NCI-H510A treated with DMSO at 0.1 percent for 48 hours (cell line): ENCODE measurements at regions not wholly inside any gene's neighbourhood (a gene's known extent, or its start where the extent isn't known, plus 50 kb on each side); places are given as distances from the start of the nearest gene placed in this dataset.

ENCODE experiments used
- DNase-seq: peaks from one replicate; lab custom pipeline; 2025; lab: John Stamatoyannopoulos, UW

DNA sequence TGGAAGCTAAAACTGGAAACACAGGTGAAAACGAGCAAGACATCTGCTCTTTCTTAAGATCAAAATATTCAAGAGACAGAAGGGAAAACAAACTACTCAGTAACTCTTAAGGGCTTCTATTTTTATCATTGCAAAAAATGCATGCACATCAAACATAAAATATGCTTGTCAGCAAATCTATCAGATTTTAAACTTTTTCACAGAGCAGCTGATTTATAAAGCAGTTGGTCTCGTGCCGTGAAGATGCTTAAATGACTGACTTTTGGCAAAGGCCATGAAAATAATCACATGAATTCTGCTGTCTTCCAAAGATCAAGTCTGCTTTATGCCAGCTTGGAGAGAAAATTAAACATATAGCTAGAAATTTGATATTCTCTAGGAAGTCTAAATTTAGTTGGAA lies 482.1 kb upstream of the HS3ST1 start:
- DNase-seq = no peak

GRCh38 chr4:11908712-11909111 lies 480.0 kb upstream of the HS3ST1 start:
- DNase-seq = no peak

- DNase-seq = no peak
Observed at GRCh38 chr4:11908205-11908604, 479.5 kb upstream of the HS3ST1 start.

GRCh38 chr4:11904846-11905739 lies 476.4 kb upstream of the HS3ST1 start:
- DNase-seq = no peak

DNA sequence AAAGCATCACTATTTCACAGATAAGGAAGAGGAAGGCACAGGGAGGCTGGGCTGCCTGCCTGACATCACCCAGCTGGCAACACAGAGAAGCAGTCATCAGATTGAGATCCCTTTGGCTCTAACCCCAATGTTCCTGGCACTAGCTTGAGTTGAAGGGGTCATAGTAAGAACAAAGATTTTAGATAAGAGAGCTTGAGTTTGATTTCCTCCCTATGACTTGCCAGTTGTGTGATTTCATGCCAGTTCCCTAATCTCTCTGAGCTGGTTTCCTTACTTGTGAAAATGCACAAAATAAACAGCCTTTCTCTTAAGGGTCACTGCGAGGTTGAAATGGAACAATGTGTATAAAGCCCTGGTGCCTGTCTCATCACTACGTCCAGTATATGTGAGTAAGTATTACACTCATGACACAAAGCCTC lies 475.4 kb upstream of the HS3ST1 start:
- DNase-seq = no peak

DNA sequence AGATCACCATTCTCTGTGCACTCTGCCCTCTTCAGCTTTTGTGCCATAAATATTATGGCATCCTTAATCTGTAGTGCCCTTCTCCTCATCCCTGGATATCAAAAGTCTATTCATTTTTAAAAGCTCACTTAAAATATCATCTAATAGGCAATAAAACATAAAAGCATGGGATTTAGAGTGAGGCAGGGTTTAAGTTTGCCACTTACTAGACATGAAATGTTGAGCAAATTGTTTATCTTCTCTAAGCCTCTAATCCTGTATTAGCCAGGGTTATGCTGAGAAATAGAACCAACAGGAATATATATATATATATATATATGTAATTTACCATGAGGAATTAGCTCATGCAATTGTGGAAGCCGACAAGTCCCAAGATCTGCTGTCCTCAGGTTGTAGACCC lies 472.4 kb upstream of the HS3ST1 start:
- no peak for DNase-seq

DNA sequence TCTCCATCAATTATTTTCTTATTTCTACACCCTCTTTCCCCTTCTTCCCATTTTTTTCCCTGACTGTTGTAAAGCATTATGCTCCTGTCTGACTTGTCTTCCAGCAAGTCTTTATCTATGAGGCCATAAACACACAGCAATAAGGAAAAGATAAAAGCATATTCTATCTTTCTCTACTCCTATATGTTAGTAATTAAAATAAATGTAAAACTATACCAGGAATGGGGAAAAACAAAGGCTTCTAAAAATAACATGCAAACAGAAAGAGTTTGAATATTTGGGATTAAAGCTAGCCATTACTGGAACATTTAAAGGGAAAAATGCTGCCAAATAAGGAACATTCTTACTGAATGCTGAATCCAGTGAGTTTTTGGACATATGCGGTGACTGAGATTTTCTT lies 471.7 kb upstream of the HS3ST1 start:
- DNase-seq = no peak

DNA sequence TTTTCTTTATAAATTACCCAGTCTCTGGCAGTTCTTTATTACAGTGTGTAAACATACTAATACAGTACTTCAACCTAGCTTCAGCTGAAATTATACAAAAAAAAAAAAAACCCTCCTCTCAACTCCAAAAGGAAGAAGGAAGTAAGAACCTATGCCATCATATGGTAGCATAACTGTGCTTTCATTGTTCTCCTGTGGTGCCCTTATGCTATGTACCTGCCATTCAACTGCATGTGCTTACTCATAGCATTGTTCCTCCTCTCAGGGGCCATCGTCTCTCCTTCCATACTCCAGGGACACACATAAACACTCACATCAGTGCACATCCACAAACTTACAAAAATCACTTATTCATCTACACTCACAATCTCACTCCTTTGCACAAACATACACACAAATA lies 470.1 kb upstream of the HS3ST1 start:
- no peak for DNase-seq

GRCh38 chr4:11895766-11896165 lies 467.1 kb upstream of the HS3ST1 start:
- DNase-seq = no peak

GRCh38 chr4:11894977-11895376 lies 466.3 kb upstream of the HS3ST1 start:
- DNase-seq = no peak

DNA sequence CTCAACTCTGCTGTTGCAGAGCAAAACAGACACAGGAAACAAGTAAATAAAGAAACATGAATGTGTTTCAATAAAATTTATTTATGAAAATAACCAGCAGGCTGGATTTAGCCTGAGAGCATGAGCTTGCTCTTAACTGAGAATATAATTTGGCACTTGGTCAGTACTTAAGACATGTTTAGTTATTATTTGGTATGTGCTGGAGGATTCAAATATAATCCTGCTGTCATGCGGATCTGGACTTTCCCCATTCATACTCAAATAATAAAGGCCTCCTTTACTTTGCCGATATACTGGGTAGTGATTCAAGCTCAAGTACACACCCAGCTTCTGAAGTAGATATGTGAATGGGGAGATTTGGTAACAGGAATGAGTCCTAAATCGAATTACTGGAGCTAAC lies 465.5 kb upstream of the HS3ST1 start:
- DNase-seq = no peak

GRCh38 chr4:11889099-11889498 lies 460.4 kb upstream of the HS3ST1 start:
- DNase-seq = no peak

DNA sequence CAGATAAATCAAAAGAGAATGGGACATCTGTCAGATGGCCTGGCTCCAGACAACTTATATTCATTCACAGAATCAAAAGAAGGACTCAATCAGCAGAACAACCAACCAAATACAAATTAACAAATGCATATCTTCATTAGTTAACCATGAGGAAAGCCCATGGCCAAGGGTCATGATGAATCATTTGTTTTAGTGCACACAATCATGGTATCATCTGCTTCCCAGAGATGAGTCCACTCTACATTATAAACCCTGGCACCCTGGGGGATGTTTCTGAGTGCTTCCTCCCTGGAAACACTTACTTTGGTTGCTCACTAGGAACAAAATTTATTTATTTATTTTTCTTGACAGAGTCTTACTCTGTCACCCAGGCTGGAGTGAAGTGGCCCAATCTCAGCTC lies 453.3 kb upstream of the HS3ST1 start:
- DNase-seq = no peak

DNA sequence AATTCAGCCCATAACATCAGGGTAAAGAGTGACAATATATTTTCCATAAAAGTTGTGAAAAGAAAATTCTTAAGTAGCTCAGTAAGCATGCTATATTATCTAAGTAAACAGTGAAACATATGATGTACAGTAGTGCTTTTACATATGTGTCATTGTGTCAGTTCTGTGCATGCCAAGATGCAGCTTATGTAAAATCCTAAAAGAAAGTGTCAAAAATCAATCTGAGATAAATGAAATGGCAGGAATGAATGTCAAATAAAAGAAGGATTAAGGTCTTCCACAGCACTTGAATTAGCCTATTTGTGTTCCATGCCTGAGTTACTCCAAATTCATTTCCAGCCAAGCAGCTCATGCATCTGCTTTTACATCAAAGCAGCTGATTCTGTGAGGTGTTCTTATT lies 452.7 kb upstream of the HS3ST1 start:
- DNase-seq = no peak

DNA sequence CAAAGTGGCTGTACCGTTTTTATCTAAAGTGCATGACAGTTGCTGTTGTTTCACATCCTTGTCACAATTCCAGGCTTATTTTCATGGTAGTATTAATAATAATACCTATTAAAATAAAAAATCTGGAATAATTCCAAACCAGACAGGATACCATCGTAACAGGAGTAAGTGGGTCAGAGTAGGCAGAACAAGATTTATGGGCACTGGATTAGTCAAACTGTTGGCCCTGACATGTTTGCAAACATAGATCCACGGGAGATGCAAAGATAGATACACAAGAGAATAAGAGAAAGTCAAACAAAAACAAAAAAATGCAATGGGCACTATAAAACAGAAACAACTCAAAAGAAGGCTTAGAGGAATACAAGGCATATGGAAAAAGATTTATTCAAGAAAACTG lies 449.5 kb upstream of the HS3ST1 start:
- no peak for DNase-seq

DNA sequence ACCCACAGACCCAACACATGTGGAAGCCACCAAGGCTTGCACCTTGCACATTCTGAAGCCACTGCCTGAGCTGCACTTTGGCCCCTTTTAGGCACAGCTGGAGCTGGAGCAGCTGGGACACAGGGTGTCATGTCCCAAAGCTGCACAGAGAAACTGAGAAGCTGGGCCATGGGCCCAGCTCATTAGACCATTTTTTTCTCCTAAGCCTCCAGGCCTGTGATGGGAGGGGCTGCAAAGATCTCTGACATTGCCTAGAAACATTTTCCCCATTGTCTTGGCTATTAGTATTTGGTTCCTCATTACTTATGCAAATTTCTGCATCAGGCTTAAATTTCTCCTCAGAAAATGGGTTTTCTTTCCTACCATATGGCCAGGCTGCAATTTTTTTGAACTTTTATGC lies 447.4 kb upstream of the HS3ST1 start:
- no peak for DNase-seq

- no peak for DNase-seq
Observed at GRCh38 chr4:11869191-11869870, 440.6 kb upstream of the HS3ST1 start.

DNA sequence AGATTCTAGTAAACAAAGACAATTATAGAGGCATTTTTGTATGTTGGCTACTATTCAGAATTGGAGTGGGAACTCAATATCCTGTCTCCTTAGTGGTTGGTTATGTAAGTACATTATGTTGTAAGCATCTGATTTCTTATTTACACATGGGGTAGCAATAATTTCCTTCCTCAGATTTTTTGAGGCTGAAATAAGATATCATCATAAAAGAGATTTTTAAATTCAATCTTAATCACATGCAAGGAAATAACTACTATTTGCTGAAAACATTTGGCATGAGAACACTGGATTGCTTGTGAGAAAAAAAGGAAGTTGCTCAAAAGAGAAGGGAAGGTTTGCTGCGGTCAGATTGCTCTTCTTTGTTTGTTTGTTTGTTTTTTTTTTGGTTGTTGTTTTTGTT lies 437.7 kb upstream of the HS3ST1 start:
- no peak for DNase-seq

- no peak for DNase-seq
Observed at GRCh38 chr4:11860996-11861395, 432.3 kb upstream of the HS3ST1 start.

DNA sequence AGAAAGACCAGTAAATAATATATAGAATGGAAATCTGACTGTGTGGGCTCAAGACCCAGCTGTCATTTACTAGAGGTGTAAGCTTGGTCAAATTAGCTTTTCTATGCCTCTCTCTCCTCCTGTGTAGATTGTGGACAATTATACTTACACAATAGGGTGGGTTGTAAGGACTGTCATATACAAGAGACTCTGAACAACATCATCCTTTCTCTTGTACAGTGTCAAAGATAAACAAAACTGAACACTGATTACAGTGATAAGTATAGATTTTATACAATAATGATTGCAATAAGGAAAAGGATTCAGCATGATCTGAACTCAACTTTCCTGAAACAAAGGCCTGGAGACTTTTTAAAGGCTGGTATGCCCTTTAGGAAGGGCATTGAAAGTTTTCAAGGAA lies 429.2 kb upstream of the HS3ST1 start:
- DNase-seq = no peak

DNA sequence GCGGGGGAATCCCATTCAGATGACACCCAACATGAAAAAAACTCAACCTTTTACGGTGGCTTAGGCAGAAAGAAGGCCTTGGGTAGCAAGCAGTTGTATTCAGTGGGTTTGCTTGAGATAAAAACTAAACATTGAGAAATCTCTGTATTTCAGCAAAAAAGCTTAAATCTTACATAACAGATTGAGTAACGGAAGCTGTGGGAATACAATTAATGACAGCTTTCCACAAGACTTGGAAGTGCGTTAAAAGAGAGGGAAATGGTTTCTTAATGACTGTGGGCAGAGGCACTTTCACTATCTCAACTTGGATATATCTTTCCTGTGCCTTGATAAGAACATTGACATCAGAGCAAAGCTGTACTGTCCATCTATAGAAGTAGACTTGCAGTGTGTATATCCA lies 418.5 kb upstream of the HS3ST1 start:
- no peak for DNase-seq

GRCh38 chr4:11843927-11844326 lies 415.2 kb upstream of the HS3ST1 start:
- DNase-seq = no peak

DNA sequence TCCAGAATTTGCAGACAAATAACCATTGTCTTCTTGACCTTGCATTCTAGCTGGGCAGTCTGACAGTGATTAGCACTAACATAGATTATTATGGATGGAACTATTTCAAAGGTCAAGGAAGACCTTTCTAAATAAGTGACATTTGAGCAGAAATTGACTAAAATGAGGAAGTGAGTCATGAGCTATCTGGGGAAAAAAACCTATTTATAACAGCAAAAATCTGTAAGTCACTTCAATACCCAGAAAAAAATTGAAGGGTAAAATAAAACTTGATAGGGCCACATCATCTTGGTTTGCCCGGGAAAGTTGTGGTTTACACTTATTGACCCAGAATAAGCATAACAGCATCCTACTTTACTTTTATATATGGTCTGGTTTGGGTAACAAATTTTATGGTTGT lies 414.6 kb upstream of the HS3ST1 start:
- DNase-seq = no peak
